HG02759 (cell line): ENCODE measurements at regions not wholly inside any gene's neighbourhood (a gene's known extent, or its start where the extent isn't known, plus 50 kb on each side); places are given as distances from the start of the nearest gene placed in this dataset.

Experiments
- ATAC-seq: cut with Tn5 transposase; IDR thresholded peaks from one replicate; pipeline ENCODE4 v1.9.1; 2021; ENCODE audit warnings: mild to moderate bottlenecking, moderate library complexity; ENCODE audit not compliant: unreplicated experiment

GRCh38 chr5:82351297-82351696, 73.1 kb upstream of the RPS23 start:
- ATAC-seq = no peak

- peak; percentile 57 for ATAC-seq
Observed at GRCh38 chr5:82349652-82350051, 71.5 kb upstream of the RPS23 start.

- ATAC-seq = no peak
Observed at GRCh38 chr5:82348784-82349425, 70.8 kb upstream of the RPS23 start.

GRCh38 chr5:82347201-82347865, 69.2 kb upstream of the RPS23 start:
- ATAC-seq = no peak

GRCh38 chr5:82346399-82347165, 68.4 kb upstream of the RPS23 start:
- ATAC-seq = no peak

GRCh38 chr5:82345108-82345507, 67.0 kb upstream of the RPS23 start:
- no peak for ATAC-seq

GRCh38 chr5:82341325-82341724, 63.2 kb upstream of the RPS23 start:
- no peak for ATAC-seq

- ATAC-seq = no peak
Observed at GRCh38 chr5:82340799-82341198, 62.6 kb upstream of the RPS23 start.

GRCh38 chr5:82339792-82340191, 61.6 kb upstream of the RPS23 start:
- no peak for ATAC-seq

- no peak for ATAC-seq
Observed at GRCh38 chr5:82338771-82339373, 60.7 kb upstream of the RPS23 start.

GRCh38 chr5:82336959-82337351, 58.8 kb upstream of the RPS23 start:
- no peak for ATAC-seq

- no peak for ATAC-seq
Observed at GRCh38 chr5:82336226-82336958, 58.2 kb upstream of the RPS23 start.

GRCh38 chr5:82335806-82336205, 57.7 kb upstream of the RPS23 start:
- no peak for ATAC-seq

- no peak for ATAC-seq
Observed at GRCh38 chr5:82334856-82335255, 56.7 kb upstream of the RPS23 start.

- no peak for ATAC-seq
Observed at GRCh38 chr5:82334085-82334692, 56.0 kb upstream of the RPS23 start.

GRCh38 chr5:82332886-82333615, 54.9 kb upstream of the RPS23 start:
- no peak for ATAC-seq

GRCh38 chr5:82332064-82332855, 54.1 kb upstream of the RPS23 start:
- ATAC-seq = no peak

- ATAC-seq = no peak
Observed at GRCh38 chr5:82331557-82331956, 53.4 kb upstream of the RPS23 start.
